ENCODE measurements at regions not wholly inside any gene's neighbourhood (a gene's known extent, or its start where the extent isn't known, plus 50 kb on each side); places are given as distances from the start of the nearest gene placed in this dataset.

DNA sequence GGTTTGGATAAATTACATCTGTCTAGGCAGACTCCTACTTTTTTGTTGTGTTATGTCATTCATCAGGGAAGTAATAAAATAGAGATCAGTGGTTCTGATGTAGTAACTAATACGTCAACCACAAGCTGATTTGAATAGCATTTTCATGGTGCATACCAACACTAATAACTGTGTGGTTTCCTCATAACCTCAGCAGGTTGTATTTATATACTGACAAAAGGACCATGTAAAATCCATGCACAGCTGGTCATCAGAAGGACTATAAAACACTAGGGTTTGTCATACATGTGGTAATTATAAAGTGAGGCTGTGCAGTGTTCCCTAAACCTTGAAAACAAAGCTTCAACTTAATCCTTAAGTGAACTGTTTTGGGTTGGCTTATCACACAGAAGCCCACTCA, 216.8 kb upstream of the RBMS3 start:
- CTCF ChIA-PET, result no interaction called here
- H3K9me3 Mint-ChIP-seq, result no peaks in the 10 kb centered on the region
- POLR2A ChIA-PET, result no interaction called here
- no peaks in the 10 kb centered on the region for H3K36me3 Mint-ChIP-seq (ENCODE audit: low read depth)
- no peak overlapping the region for H3K27ac Mint-ChIP-seq
- no peak for DNase-seq
- H3K4me1 Mint-ChIP-seq, result no peaks in the 10 kb centered on the region
- no peaks in the 10 kb centered on the region for H3K27me3 Mint-ChIP-seq
- no peak overlapping the region for H3K4me3 Mint-ChIP-seq

DNA sequence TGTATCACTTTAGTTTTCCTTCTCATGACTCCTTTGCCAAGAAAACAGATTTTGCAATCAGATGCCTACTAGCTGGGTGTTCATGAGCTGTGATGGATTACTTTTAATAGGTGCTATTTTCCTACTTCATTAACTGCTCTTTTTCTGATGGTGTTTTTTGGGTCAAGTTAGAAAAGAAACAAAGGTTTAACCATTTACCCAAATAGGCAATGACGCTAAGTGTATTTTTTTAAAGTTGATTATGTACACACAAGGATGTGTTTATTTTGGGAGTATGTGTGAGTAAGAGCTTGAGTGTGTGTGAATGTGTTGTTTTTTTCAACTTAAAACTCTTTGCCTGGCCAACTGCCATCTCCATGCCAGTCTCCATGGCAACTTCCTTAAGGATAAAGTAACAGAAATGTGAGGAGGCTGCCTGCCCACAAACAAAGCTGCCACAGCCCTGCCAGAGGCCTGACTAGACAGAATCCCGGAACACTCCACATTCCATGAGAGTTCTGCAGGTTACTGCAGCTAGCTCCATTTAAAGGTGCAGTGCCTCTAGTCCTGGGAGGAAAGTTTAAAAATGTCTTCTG, 215.6 kb upstream of the RBMS3 start:
- CTCF ChIA-PET, result no interaction called here
- Mint-ChIP-seq H3K27me3 (no peaks in the 10 kb centered on the region), H3K27ac (no peak overlapping the region), H3K4me3 (no peak overlapping the region), H3K36me3 (ENCODE audit: low read depth) (no peaks in the 10 kb centered on the region), H3K4me1 (no peaks in the 10 kb centered on the region), H3K9me3 (no peaks in the 10 kb centered on the region)
- DNase-seq, result no peak
- POLR2A ChIA-PET, result no interaction called here

DNA sequence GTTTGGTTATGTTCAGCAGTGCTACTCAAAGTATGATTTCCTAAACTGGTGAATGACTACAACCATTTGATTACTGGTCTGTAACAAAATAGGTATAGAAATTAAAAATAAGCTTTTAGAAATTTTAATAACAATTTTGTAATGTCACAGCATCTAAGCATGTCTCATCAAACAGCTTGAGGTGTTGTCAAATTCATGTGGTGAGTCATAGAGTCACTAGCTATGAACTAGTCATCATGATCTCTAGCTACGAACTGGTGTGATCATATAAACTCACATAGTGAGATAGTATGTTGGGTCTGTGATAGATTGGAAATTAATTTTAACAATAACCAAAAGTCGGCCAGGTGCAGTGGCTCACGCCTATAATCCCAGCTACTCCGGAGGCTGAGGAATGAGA, 213.9 kb upstream of the RBMS3 start:
- Mint-ChIP-seq H3K4me1 (no peaks in the 10 kb centered on the region), H3K4me3 (no peak overlapping the region), H3K36me3 (ENCODE audit: low read depth) (no peaks in the 10 kb centered on the region), H3K27me3 (no peaks in the 10 kb centered on the region), H3K27ac (no peak overlapping the region), H3K9me3 (no peaks in the 10 kb centered on the region)
- DNase-seq, result no peak
- ChIA-PET POLR2A (no interaction called here), CTCF (no interaction called here)

GRCh38 chr3:29070959-29071634, 209.8 kb upstream of the RBMS3 start:
- ChIA-PET POLR2A (no interaction called here), CTCF (no interaction called here)
- no peak overlapping the region for H3K27ac Mint-ChIP-seq
- H3K4me1 Mint-ChIP-seq, result no peaks in the 10 kb centered on the region
- H3K4me3 Mint-ChIP-seq, result no peak overlapping the region
- no peaks in the 10 kb centered on the region for H3K36me3 Mint-ChIP-seq (ENCODE audit: low read depth)
- no peaks in the 10 kb centered on the region for H3K27me3 Mint-ChIP-seq
- H3K9me3 Mint-ChIP-seq, result peaks cover 3% of the 10 kb centered on the region
- DNase-seq, result no peak

DNA sequence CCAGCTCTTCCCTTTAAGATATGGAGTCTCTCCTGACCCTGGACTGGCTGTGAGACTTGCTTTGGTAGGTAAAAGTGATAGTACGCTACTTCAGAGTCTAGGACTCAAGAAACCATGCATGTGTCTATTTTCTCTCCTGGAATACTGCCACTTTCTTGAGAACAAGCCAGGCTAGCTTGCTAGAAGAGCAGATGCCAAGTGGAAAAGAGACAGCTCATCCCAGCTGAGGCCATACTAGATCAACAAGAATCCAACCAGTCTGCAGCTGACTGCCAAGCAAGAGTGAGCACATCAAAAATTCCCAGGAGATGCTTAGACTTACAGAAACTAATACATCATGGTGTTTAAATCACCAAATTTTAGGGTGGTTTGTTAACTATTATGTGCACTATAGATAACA, 208.3 kb upstream of the RBMS3 start:
- Mint-ChIP-seq H3K27ac (no peak overlapping the region), H3K36me3 (ENCODE audit: low read depth) (no peaks in the 10 kb centered on the region), H3K4me1 (no peaks in the 10 kb centered on the region), H3K27me3 (no peaks in the 10 kb centered on the region), H3K4me3 (no peak overlapping the region), H3K9me3 (peaks cover 3% of the 10 kb centered on the region)
- POLR2A ChIA-PET, result no interaction called here
- CTCF ChIA-PET, result no interaction called here
- DNase-seq, result no peak

GRCh38 chr3:29077356-29077755, 203.5 kb upstream of the RBMS3 start:
- H3K36me3 Mint-ChIP-seq (ENCODE audit: low read depth), result no peaks in the 10 kb centered on the region
- ChIA-PET CTCF (no interaction called here), POLR2A (no interaction called here)
- no peak for DNase-seq
- peaks cover 3% of the 10 kb centered on the region for H3K9me3 Mint-ChIP-seq
- H3K4me1 Mint-ChIP-seq, result no peaks in the 10 kb centered on the region
- no peaks in the 10 kb centered on the region for H3K27me3 Mint-ChIP-seq
- H3K4me3 Mint-ChIP-seq, result no peak overlapping the region
- H3K27ac Mint-ChIP-seq, result no peak overlapping the region

GRCh38 chr3:29079358-29079757, 201.5 kb upstream of the RBMS3 start:
- POLR2A ChIA-PET, result no interaction called here
- CTCF ChIA-PET, result no interaction called here

GRCh38 chr3:29080967-29081366, 199.9 kb upstream of the RBMS3 start:
- peaks cover 2% of the 10 kb centered on the region for H3K9me3 Mint-ChIP-seq
- no peaks in the 10 kb centered on the region for H3K36me3 Mint-ChIP-seq (ENCODE audit: low read depth)
- no peak overlapping the region for H3K27ac Mint-ChIP-seq
- POLR2A ChIA-PET, result no interaction called here
- no peak for DNase-seq
- CTCF ChIA-PET, result no interaction called here
- no peaks in the 10 kb centered on the region for H3K4me1 Mint-ChIP-seq
- no peaks in the 10 kb centered on the region for H3K27me3 Mint-ChIP-seq
- no peak overlapping the region for H3K4me3 Mint-ChIP-seq

More at GRCh38 chr3:29079358-29079757, 201.5 kb upstream of the RBMS3 start:
- Mint-ChIP-seq H3K4me1 (no peaks in the 10 kb centered on the region), H3K27ac (no peak overlapping the region), H3K9me3 (no peaks in the 10 kb centered on the region), H3K36me3 (ENCODE audit: low read depth) (no peaks in the 10 kb centered on the region), H3K4me3 (no peak overlapping the region), H3K27me3 (no peaks in the 10 kb centered on the region)
- DNase-seq, result no peak

GRCh38 chr3:29083081-29083480, 197.8 kb upstream of the RBMS3 start:
- Mint-ChIP-seq H3K9me3 (peaks cover 6% of the 10 kb centered on the region), H3K27ac (no peak overlapping the region), H3K4me1 (no peaks in the 10 kb centered on the region), H3K36me3 (ENCODE audit: low read depth) (no peaks in the 10 kb centered on the region), H3K4me3 (no peak overlapping the region), H3K27me3 (no peaks in the 10 kb centered on the region)
- CTCF ChIA-PET, result no interaction called here
- DNase-seq, result no peak
- POLR2A ChIA-PET, result no interaction called here

DNA sequence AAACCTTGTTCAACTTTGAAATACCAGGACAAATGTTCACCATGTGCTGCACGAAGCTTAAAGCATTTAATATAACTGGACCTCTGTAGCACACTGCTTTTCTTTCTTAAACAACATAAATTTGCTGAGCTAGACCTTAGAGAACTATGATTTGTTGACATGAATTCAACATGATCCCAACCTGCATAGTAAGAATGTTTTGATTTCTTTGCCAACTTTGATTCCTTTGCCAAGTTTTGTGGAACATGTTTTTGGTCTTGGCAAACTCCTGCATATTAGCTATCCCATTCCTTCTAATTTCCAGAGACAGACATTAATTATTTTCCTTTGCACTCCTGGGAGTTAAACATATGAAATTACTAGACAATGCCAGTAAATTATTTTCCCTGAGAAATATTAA, 197.2 kb upstream of the RBMS3 start:
- Mint-ChIP-seq H3K27me3 (no peaks in the 10 kb centered on the region), H3K36me3 (ENCODE audit: low read depth) (no peaks in the 10 kb centered on the region), H3K4me1 (no peaks in the 10 kb centered on the region), H3K9me3 (peaks cover 6% of the 10 kb centered on the region), H3K4me3 (no peak overlapping the region), H3K27ac (no peak overlapping the region)
- ChIA-PET POLR2A (no interaction called here), CTCF (no interaction called here)
- no peak for DNase-seq

- CTCF ChIA-PET, result no interaction called here
- no peaks in the 10 kb centered on the region for H3K27me3 Mint-ChIP-seq
- no peaks in the 10 kb centered on the region for H3K4me1 Mint-ChIP-seq
- peaks cover 9% of the 10 kb centered on the region for H3K9me3 Mint-ChIP-seq
- POLR2A ChIA-PET, result no interaction called here
- no peaks in the 10 kb centered on the region for H3K36me3 Mint-ChIP-seq (ENCODE audit: low read depth)
- no peak overlapping the region for H3K27ac Mint-ChIP-seq
- no peak for DNase-seq
- no peak overlapping the region for H3K4me3 Mint-ChIP-seq
Measured at GRCh38 chr3:29088579-29088978, 192.3 kb upstream of the RBMS3 start.

DNA sequence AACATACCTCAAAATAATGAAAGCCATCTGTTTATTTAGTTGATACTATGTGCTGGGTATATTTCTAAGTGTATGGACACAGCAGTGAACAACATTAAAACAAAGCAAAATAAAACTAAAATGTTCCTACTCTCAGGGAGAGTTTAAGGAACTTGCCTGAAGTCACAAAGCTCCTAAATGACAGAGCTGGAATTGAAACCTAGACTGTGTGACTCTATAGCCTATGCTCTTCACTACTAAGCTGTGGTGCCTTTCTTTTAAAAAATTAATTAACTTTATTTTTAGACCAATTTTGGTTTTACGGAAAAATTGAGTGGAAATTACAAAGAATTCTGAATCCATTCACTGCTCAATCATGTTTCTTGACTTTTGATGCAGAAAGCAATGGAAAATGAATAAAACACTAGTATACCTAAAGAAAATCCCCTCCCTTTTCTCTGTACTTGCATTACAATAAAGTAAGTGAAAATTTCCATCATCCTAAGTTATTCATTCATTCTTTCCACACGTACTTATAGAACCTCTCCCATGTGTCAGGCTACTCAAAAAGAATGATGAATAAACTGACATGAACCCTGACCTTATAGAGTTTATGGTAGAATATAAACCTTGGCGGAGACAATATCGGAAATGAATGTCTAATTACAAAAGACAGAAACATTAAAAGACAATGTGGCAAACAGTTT, 189.8 kb upstream of the RBMS3 start:
- no peaks in the 10 kb centered on the region for H3K27me3 Mint-ChIP-seq
- no peak overlapping the region for H3K4me3 Mint-ChIP-seq
- no peak for DNase-seq
- CTCF ChIA-PET, result no interaction called here
- H3K27ac Mint-ChIP-seq, result no peak overlapping the region
- POLR2A ChIA-PET, result no interaction called here
- peaks cover 8% of the 10 kb centered on the region for H3K9me3 Mint-ChIP-seq
- H3K36me3 Mint-ChIP-seq (ENCODE audit: low read depth), result no peaks in the 10 kb centered on the region
- no peaks in the 10 kb centered on the region for H3K4me1 Mint-ChIP-seq

DNA sequence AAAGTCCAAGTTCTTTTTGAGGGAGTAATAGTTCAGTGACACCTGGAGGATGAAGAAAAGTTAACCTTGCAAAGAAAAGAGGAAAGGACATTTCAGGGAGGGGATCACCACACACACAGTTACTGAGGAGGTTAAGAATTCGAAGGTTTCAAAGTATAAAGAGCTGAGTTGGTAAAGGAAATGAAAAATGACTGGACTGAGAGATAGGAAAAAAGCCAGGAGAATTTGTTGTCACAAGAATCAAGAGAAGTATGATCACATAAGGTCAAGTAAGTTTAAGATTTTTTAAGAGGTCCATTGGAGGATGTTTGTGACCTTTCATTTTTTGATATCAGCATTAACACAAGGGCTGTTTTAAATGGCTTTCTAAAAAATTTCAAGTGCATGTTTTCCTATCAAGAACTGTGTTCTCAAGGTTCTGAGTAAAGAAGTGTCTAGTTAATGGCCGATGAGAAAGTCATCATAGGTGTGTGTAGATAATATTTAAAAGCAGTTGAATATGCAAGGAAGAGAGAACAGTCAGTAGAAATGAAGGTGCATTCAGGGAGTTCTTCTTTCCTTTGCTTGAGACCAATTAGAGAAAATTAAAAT, 189.2 kb upstream of the RBMS3 start:
- CTCF ChIA-PET, result no interaction called here
- Mint-ChIP-seq H3K36me3 (ENCODE audit: low read depth) (no peaks in the 10 kb centered on the region), H3K27ac (no peak overlapping the region), H3K4me1 (no peaks in the 10 kb centered on the region), H3K27me3 (no peaks in the 10 kb centered on the region), H3K4me3 (no peak overlapping the region), H3K9me3 (peaks cover 10% of the 10 kb centered on the region)
- POLR2A ChIA-PET, result no interaction called here
- no peak for DNase-seq

DNA sequence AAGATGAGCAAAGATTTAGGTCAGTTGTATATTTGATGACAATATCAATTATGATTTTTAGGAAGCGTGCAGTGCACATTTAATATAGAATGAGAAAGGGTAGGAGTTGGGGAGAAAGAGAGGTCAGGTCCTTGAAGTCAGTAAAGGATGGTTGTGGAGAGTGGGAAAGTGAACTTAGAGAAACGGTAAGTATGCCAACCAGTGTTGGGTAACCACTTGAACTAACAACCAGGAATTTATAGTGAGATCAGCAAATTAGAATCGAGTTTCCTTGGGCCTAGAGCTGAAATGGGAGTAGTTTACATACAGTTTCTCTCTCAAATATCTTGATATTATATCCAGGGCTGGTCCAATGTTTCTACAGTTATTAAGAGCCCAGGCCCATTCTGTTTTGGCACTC, 188.5 kb upstream of the RBMS3 start:
- no peak overlapping the region for H3K27ac Mint-ChIP-seq
- ChIA-PET POLR2A (no interaction called here), CTCF (no interaction called here)
- no peaks in the 10 kb centered on the region for H3K4me1 Mint-ChIP-seq
- H3K9me3 Mint-ChIP-seq, result peaks cover 10% of the 10 kb centered on the region
- no peak for DNase-seq
- no peaks in the 10 kb centered on the region for H3K36me3 Mint-ChIP-seq (ENCODE audit: low read depth)
- no peak overlapping the region for H3K4me3 Mint-ChIP-seq
- H3K27me3 Mint-ChIP-seq, result no peaks in the 10 kb centered on the region
